ENCODE measurements at regions not wholly inside any gene's neighbourhood (a gene's known extent, or its start where the extent isn't known, plus 50 kb on each side); places are given as distances from the start of the nearest gene placed in this dataset.

GRCh38 chr15:93212578-93212977 lies 123.6 kb upstream of the RGMA start:
- TF ChIP-seq CTCF (IDR thresholded peaks at IDR 0.05) = no peak
- TF ChIP-seq POLR2A (IDR thresholded peaks at IDR 0.05) = no peak
